ENCODE measurements at regions not wholly inside any gene's neighbourhood (a gene's known extent, or its start where the extent isn't known, plus 50 kb on each side); places are given as distances from the start of the nearest gene placed in this dataset.

- CTCF ChIA-PET, result no interaction called here
- POLR2A ChIA-PET, result interaction anchor here (0.7 to 4.1 kb wide), 11 partner anchors 15 to 335 kb away, joined by 3 to 29 read pairs (median 3); a partner anchor contains a TSS
- Mint-ChIP-seq H3K4me1 (peaks cover 51% of the 10 kb centered on the region), H3K9me3 (no peaks in the 10 kb centered on the region), H3K27me3 (no peaks in the 10 kb centered on the region), H3K27ac (peak overlapping the region; percentile 79), H3K4me3 (peak overlapping the region; percentile 37), H3K36me3 (ENCODE audit: low read depth) (peaks cover 32% of the 10 kb centered on the region)
- DNase-seq, result peak; percentile 82
These were observed 336.2 kb downstream of the ZEB2 start for GRCh38 chr2:144183727-144184126.

- CTCF ChIA-PET, result no interaction called here
- Mint-ChIP-seq H3K9me3 (peaks cover 3% of the 10 kb centered on the region), H3K4me3 (no peak overlapping the region), H3K4me1 (peaks cover 32% of the 10 kb centered on the region), H3K27ac (no peak overlapping the region), H3K27me3 (no peaks in the 10 kb centered on the region), H3K36me3 (ENCODE audit: low read depth) (peaks cover 43% of the 10 kb centered on the region)
- no peak for DNase-seq
- POLR2A ChIA-PET, result interaction anchor here (1.0 to 1.9 kb wide), 2 partner anchors 54 to 144 kb away, joined by 3 to 5 read pairs; no protein-coding TSS in a partner anchor
These were observed 338.9 kb downstream of the ZEB2 start for GRCh38 chr2:144181001-144181400.

- POLR2A ChIA-PET, result interaction anchor here (1.9 kb wide), 1 partner anchor 145 kb away, joined by 5 read pairs; no protein-coding TSS in a partner anchor
- no peak overlapping the region for H3K27ac Mint-ChIP-seq
- CTCF ChIA-PET, result no interaction called here
These were observed 339.8 kb downstream of the ZEB2 start for GRCh38 chr2:144180131-144180530.

GRCh38 chr2:144170179-144170578 lies 349.7 kb downstream of the ZEB2 start:
- Mint-ChIP-seq H3K27ac (no peak overlapping the region), H3K4me3 (no peak overlapping the region), H3K9me3 (peaks cover 5% of the 10 kb centered on the region), H3K36me3 (ENCODE audit: low read depth) (peaks cover 15% of the 10 kb centered on the region), H3K27me3 (no peaks in the 10 kb centered on the region), H3K4me1 (no peaks in the 10 kb centered on the region)
- ChIA-PET POLR2A (no interaction called here), CTCF (interaction anchor here (1.3 kb wide), 1 partner anchor 8 kb away, joined by 3 read pairs; no protein-coding TSS in a partner anchor)
- DNase-seq, result no peak

More at GRCh38 chr2:144180131-144180530, 339.8 kb downstream of the ZEB2 start:
- Mint-ChIP-seq H3K4me1 (peaks cover 24% of the 10 kb centered on the region), H3K9me3 (peaks cover 3% of the 10 kb centered on the region), H3K27me3 (no peaks in the 10 kb centered on the region), H3K4me3 (no peak overlapping the region), H3K36me3 (ENCODE audit: low read depth) (peaks cover 41% of the 10 kb centered on the region)
- DNase-seq, result no peak

DNA sequence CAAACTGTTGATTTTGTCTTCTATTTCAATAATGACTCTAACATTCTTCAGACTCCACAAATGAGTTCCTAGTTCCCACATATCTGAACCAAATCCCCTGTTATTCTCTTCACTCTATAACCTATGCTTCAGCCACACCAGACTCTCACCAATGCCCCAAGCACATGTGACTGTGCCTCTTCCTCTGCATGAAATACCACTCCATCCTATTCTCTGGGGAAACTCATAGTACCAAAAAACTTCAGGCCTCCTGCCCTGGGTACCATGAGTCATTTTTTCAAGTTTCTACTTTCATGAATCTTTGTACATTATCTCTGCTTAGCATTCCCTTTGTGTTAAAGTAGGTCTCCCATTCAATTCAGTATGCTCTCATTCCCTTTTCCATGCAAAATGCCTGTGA lies 353.2 kb downstream of the ZEB2 start:
- Mint-ChIP-seq H3K4me1 (no peaks in the 10 kb centered on the region), H3K27me3 (no peaks in the 10 kb centered on the region), H3K27ac (no peak overlapping the region), H3K36me3 (ENCODE audit: low read depth) (no peaks in the 10 kb centered on the region), H3K9me3 (no peaks in the 10 kb centered on the region), H3K4me3 (no peak overlapping the region)
- CTCF ChIA-PET, result no interaction called here
- POLR2A ChIA-PET, result no interaction called here
- no peak for DNase-seq

GRCh38 chr2:144165599-144166250 lies 354.2 kb downstream of the ZEB2 start:
- H3K9me3 Mint-ChIP-seq, result no peaks in the 10 kb centered on the region
- no peaks in the 10 kb centered on the region for H3K4me1 Mint-ChIP-seq
- H3K27me3 Mint-ChIP-seq, result no peaks in the 10 kb centered on the region
- H3K36me3 Mint-ChIP-seq (ENCODE audit: low read depth), result no peaks in the 10 kb centered on the region
- no peak overlapping the region for H3K4me3 Mint-ChIP-seq
- no peak for DNase-seq
- POLR2A ChIA-PET, result no interaction called here
- no peak overlapping the region for H3K27ac Mint-ChIP-seq
- CTCF ChIA-PET, result no interaction called here

GRCh38 chr2:144163592-144163991 lies 356.3 kb downstream of the ZEB2 start:
- H3K27ac Mint-ChIP-seq, result no peak overlapping the region
- H3K4me1 Mint-ChIP-seq, result no peaks in the 10 kb centered on the region
- no peaks in the 10 kb centered on the region for H3K9me3 Mint-ChIP-seq
- no peak for DNase-seq
- no peak overlapping the region for H3K4me3 Mint-ChIP-seq
- H3K27me3 Mint-ChIP-seq, result no peaks in the 10 kb centered on the region
- ChIA-PET POLR2A (no interaction called here), CTCF (no interaction called here)
- H3K36me3 Mint-ChIP-seq (ENCODE audit: low read depth), result no peaks in the 10 kb centered on the region

- Mint-ChIP-seq H3K27me3 (no peaks in the 10 kb centered on the region), H3K4me3 (no peak overlapping the region), H3K36me3 (ENCODE audit: low read depth) (no peaks in the 10 kb centered on the region), H3K27ac (no peak overlapping the region), H3K9me3 (no peaks in the 10 kb centered on the region), H3K4me1 (no peaks in the 10 kb centered on the region)
- peak; percentile 48 for DNase-seq
- ChIA-PET CTCF (interaction anchor here (0.7 kb wide), 1 partner anchor 8 kb away, joined by 3 read pairs; no protein-coding TSS in a partner anchor), POLR2A (no interaction called here)
These were observed 357.3 kb downstream of the ZEB2 start for GRCh38 chr2:144162652-144163051.

- no peaks in the 10 kb centered on the region for H3K27me3 Mint-ChIP-seq
- H3K4me1 Mint-ChIP-seq, result no peaks in the 10 kb centered on the region
- H3K4me3 Mint-ChIP-seq, result no peak overlapping the region
- no peaks in the 10 kb centered on the region for H3K36me3 Mint-ChIP-seq (ENCODE audit: low read depth)
- no peaks in the 10 kb centered on the region for H3K9me3 Mint-ChIP-seq
- DNase-seq, result no peak
- ChIA-PET POLR2A (no interaction called here), CTCF (no interaction called here)
- H3K27ac Mint-ChIP-seq, result no peak overlapping the region
These were observed 358.9 kb downstream of the ZEB2 start for GRCh38 chr2:144161061-144161460.

GRCh38 chr2:144159240-144159639 lies 360.7 kb downstream of the ZEB2 start:
- no peak overlapping the region for H3K4me3 Mint-ChIP-seq
- no peak overlapping the region for H3K27ac Mint-ChIP-seq
- no peaks in the 10 kb centered on the region for H3K27me3 Mint-ChIP-seq
- DNase-seq, result no peak
- ChIA-PET CTCF (no interaction called here), POLR2A (no interaction called here)
- peaks cover 2% of the 10 kb centered on the region for H3K36me3 Mint-ChIP-seq (ENCODE audit: low read depth)
- no peaks in the 10 kb centered on the region for H3K4me1 Mint-ChIP-seq
- no peaks in the 10 kb centered on the region for H3K9me3 Mint-ChIP-seq

GRCh38 chr2:144158096-144158495 lies 361.8 kb downstream of the ZEB2 start:
- DNase-seq, result no peak
- Mint-ChIP-seq H3K4me3 (no peak overlapping the region), H3K4me1 (no peaks in the 10 kb centered on the region), H3K27ac (no peak overlapping the region), H3K27me3 (no peaks in the 10 kb centered on the region), H3K36me3 (ENCODE audit: low read depth) (peaks cover 2% of the 10 kb centered on the region), H3K9me3 (no peaks in the 10 kb centered on the region)
- ChIA-PET CTCF (no interaction called here), POLR2A (no interaction called here)

- Mint-ChIP-seq H3K27ac (no peak overlapping the region), H3K36me3 (ENCODE audit: low read depth) (peaks cover 2% of the 10 kb centered on the region), H3K4me3 (no peak overlapping the region), H3K9me3 (no peaks in the 10 kb centered on the region), H3K4me1 (no peaks in the 10 kb centered on the region), H3K27me3 (no peaks in the 10 kb centered on the region)
- DNase-seq, result no peak
- ChIA-PET CTCF (no interaction called here), POLR2A (no interaction called here)
These were observed 362.9 kb downstream of the ZEB2 start for GRCh38 chr2:144156736-144157640.

- DNase-seq, result no peak
- CTCF ChIA-PET, result no interaction called here
- no peaks in the 10 kb centered on the region for H3K9me3 Mint-ChIP-seq
- POLR2A ChIA-PET, result no interaction called here
- H3K27ac Mint-ChIP-seq, result no peak overlapping the region
- no peak overlapping the region for H3K4me3 Mint-ChIP-seq
- H3K36me3 Mint-ChIP-seq (ENCODE audit: low read depth), result peaks cover 7% of the 10 kb centered on the region
- H3K27me3 Mint-ChIP-seq, result no peaks in the 10 kb centered on the region
- H3K4me1 Mint-ChIP-seq, result no peaks in the 10 kb centered on the region
These were observed 365.7 kb downstream of the ZEB2 start for GRCh38 chr2:144154205-144154604.
